A549 (cell line): ENCODE measurements at regions not wholly inside any gene's neighbourhood (a gene's known extent, or its start where the extent isn't known, plus 50 kb on each side); places are given as distances from the start of the nearest gene placed in this dataset.

Experiments
- ATAC-seq, 2 experiments: fragments of 200-7000 bp in 1 of 2; fragments of >200 bp in 1 of 2; cut with Nextera tagmentation in 1 of 2; cut with Tn5 transposase in 1 of 2; 3 replicates each; pipeline versions ENCODE4 v1.8.0 to v1.9.1; 2018 to 2020; ENCODE audit warnings: mild to moderate bottlenecking in 1 of 2, moderate library complexity in 1 of 2
- CTCF ChIA-PET: fragments of 300-600 bp; sonication (Branson Sonifier 250); formaldehyde crosslinking; extraction: SDS; loops from one replicate; lab custom pipeline; 2021; ENCODE audit warnings: antibody characterized with exemption, inconsistent platforms; lab: Yijun Ruan, JAX
- POLR2A ChIA-PET: fragments of 350-600 bp; formaldehyde crosslinking; extraction: SDS; loops from one replicate; lab custom pipeline; 2021; ENCODE audit warnings: antibody characterized with exemption, inconsistent platforms; lab: Yijun Ruan, JAX
- DNase-seq, 2 experiments: peaks; one replicate each; pipeline versions ENCODE4 v3.0.0 to v3.0.0-alpha.2; 2011 to 2016; ENCODE audit warnings: low read depth in 1 of 2, low spot score in 1 of 2
- FAIRE-seq: peaks from 2 replicates; lab custom pipeline; 2011; peaks lifted over from hg19 to GRCh38; lab: Jason Lieb, UNC
- H3K27ac ChIP-seq, 2 experiments: fragments of >200 bp; sonication (Bioruptor Twin); formaldehyde crosslinking; 3 replicates each; pipeline ENCODE4 v1.5.1; 2016 to 2017
- H3K4me1 ChIP-seq: fragments of >200 bp; sonication (Bioruptor Twin); formaldehyde crosslinking; 3 replicates; pipeline ENCODE4 v1.6.1; 2016
- H3K4me2 ChIP-seq: fragments of >200 bp; sonication (Bioruptor Twin); formaldehyde crosslinking; 3 replicates; pipeline ENCODE4 v1.6.1; 2016
- H3K4me3 ChIP-seq: fragments of >200 bp; sonication (Bioruptor Twin); formaldehyde crosslinking; 3 replicates; pipeline ENCODE4 v1.5.1; 2016
- H3K9me3 ChIP-seq: fragments of >200 bp; sonication (Bioruptor Twin); formaldehyde crosslinking; 3 replicates; pipeline ENCODE4 v1.6.1; 2016
- BCL3 ChIP-seq: fragments of >200 bp; sonication (Bioruptor Twin); formaldehyde crosslinking; IDR thresholded peaks from 3 replicates; pipeline ENCODE4 v1.6.1; 2016
- BHLHE40 ChIP-seq: IDR thresholded peaks from 2 replicates; pipeline ENCODE4 v1.6.1; 2012; ENCODE audit warnings: low read depth, low read length, inconsistent platforms
- CBX8 ChIP-seq: fragments of 200-600 bp; sonication (generic); IDR thresholded peaks from 2 replicates; pipeline ENCODE4 v1.6.1; 2016
- CHD2 ChIP-seq: fragments of 150-350 bp; IDR thresholded peaks from 2 replicates; pipeline ENCODE4 v1.6.1; 2014; ENCODE audit warnings: low read length; ENCODE audit not compliant: partially characterized antibody
- CTCF ChIP-seq: fragments of >200 bp; sonication (Bioruptor Twin); formaldehyde crosslinking; IDR thresholded peaks from 3 replicates; pipeline ENCODE4 v1.5.1; 2016
- EHF ChIP-seq: fragments of 250-450 bp; sonication (Bioruptor Pico); IDR thresholded peaks from 2 replicates; pipeline ENCODE4 v1.5.0; 2020; ENCODE audit warnings: mild to moderate bottlenecking
- ELK1 ChIP-seq: fragments of 150-350 bp; IDR thresholded peaks from 2 replicates; pipeline ENCODE4 v1.6.1; 2014; ENCODE audit warnings: low read depth, mild to moderate bottlenecking, low read length
- EP300 ChIP-seq, 2 experiments: fragments of >200 bp; sonication (Bioruptor Twin); formaldehyde crosslinking; IDR thresholded peaks; 2 replicates in 1 of 2; 3 replicates in 1 of 2; pipeline ENCODE4 v1.6.1; 2016 to 2017
- ESRRA ChIP-seq: fragments of 150-350 bp; IDR thresholded peaks from 2 replicates; pipeline ENCODE4 v1.6.1; 2014; ENCODE audit warnings: mild to moderate bottlenecking, low read length, borderline replicate concordance
- HMGXB4 ChIP-seq: fragments of 250-450 bp; sonication (Bioruptor Pico); IDR thresholded peaks from 2 replicates; pipeline ENCODE4 v1.5.0; 2021; ENCODE audit warnings: mild to moderate bottlenecking, moderate library complexity, borderline replicate concordance
- MAZ ChIP-seq: fragments of 150-350 bp; IDR thresholded peaks from 2 replicates; pipeline ENCODE4 v1.6.1; 2014; ENCODE audit warnings: antibody characterized with exemption, low read depth, low read length, borderline replicate concordance
- PBX3 ChIP-seq: IDR thresholded peaks from 2 replicates; pipeline ENCODE4 v1.6.1; 2012
- POLR2AphosphoS2 ChIP-seq: conservative IDR thresholded peaks from 2 replicates; pipeline ENCODE4 v1.6.1; 2012; ENCODE audit warnings: low read length, improper control_type of control experiment, inconsistent platforms
- RAD21 ChIP-seq, 2 experiments: fragments of >200 bp in 1 of 2; sonication (Bioruptor Twin) in 1 of 2; formaldehyde crosslinking in 1 of 2; IDR thresholded peaks in 1 of 2; conservative IDR thresholded peaks in 1 of 2; 2 replicates in 1 of 2; 3 replicates in 1 of 2; pipeline ENCODE4 v1.6.1; 2012 to 2018; ENCODE audit warnings: inconsistent platforms in 1 of 2
- RARB ChIP-seq: fragments of 250-450 bp; sonication (Bioruptor Pico); IDR thresholded peaks from 2 replicates; pipeline ENCODE4 v1.8.0; 2021; ENCODE audit warnings: mild to moderate bottlenecking, moderate library complexity
- RCOR1 ChIP-seq: fragments of 150-350 bp; IDR thresholded peaks from 2 replicates; pipeline ENCODE4 v1.6.1; 2014; ENCODE audit warnings: antibody characterized with exemption, low read length, low read depth
- REST ChIP-seq: fragments of 200-600 bp; sonication (generic); IDR thresholded peaks from 2 replicates; pipeline ENCODE4 v1.6.1; 2016; ENCODE audit warnings: antibody characterized with exemption, mild to moderate bottlenecking, moderate library complexity
- RNF2 ChIP-seq: fragments of 200-600 bp; sonication (generic); IDR thresholded peaks from 2 replicates; pipeline ENCODE4 v1.6.1; 2016; ENCODE audit warnings: low read depth, mild to moderate bottlenecking, antibody characterized with exemption, moderate library complexity, borderline replicate concordance
- SREBF2 ChIP-seq: fragments of 450-650 bp; IDR thresholded peaks from 2 replicates; pipeline ENCODE4 v1.6.1; 2014; ENCODE audit warnings: mild to moderate bottlenecking, moderate library complexity
- ZC3H11A ChIP-seq: fragments of 450-650 bp; IDR thresholded peaks from 2 replicates; pipeline ENCODE4 v1.6.1; 2014; ENCODE audit warnings: antibody characterized with exemption, mild to moderate bottlenecking
- WGBS: methylation state at CpG from one replicate; pipeline ENCODE4 v1.1.6; 2017; ENCODE audit errors: missing lambda C conversion rate; 5-methylcytosine and 5-hydroxymethylcytosine counted together

- no peaks in the 10 kb centered on the region for H3K9me3 ChIP-seq
- H3K27ac ChIP-seq = no peak overlapping the region
- DNase-seq (no peak), ATAC-seq (no peak), FAIRE-seq (no peak)
- ChIA-PET CTCF (no interaction called here), POLR2A (interaction anchor here (0.6 kb wide), 1 partner anchor 49 kb away, joined by 6 read pairs; no protein-coding TSS in a partner anchor)
- H3K4me1 ChIP-seq = peaks cover 19% of the 10 kb centered on the region
- no peak for TF ChIP-seq CBX8
- TF ChIP-seq BHLHE40 = no peak
- TF ChIP-seq SREBF2 = no peak
- TF ChIP-seq RARB (CRISPR knock-in tag) = no peak
- no peak for TF ChIP-seq BCL3
- no peak for TF ChIP-seq CHD2
- TF ChIP-seq REST = no peak
- no peak for TF ChIP-seq RCOR1
- TF ChIP-seq MAZ = no peak
- TF ChIP-seq ESRRA = no peak
- no peak for TF ChIP-seq ELK1
- TF ChIP-seq RNF2 = no peak
- TF ChIP-seq RAD21 (conservative IDR thresholded peaks at IDR 0.05 in 1 of 2, IDR thresholded peaks at IDR 0.05 in 1 of 2) = no peak
- no peak for TF ChIP-seq EP300 (IDR thresholded peaks at IDR 0.05)
- no peak for TF ChIP-seq CTCF
- TF ChIP-seq ZC3H11A = no peak
- no peak for TF ChIP-seq HMGXB4 (CRISPR knock-in tag)
- no peak for TF ChIP-seq POLR2AphosphoS2
- TF ChIP-seq PBX3 = no peak
- TF ChIP-seq EHF (CRISPR knock-in tag) = no peak
- WGBS = 86% methylated on average over 11 of the region's 11 CpGs
- no peak overlapping the region for H3K4me2 ChIP-seq
- no peak overlapping the region for H3K4me3 ChIP-seq
Measured at GRCh38 chr21:38752051-38752505, 53.7 kb upstream of the ETS2 start.
